CD4-positive, alpha-beta T cell treated with Interleukin-21 for 1 hour (primary cell): ENCODE measurements at regions not wholly inside any gene's neighbourhood (a gene's known extent, or its start where the extent isn't known, plus 50 kb on each side); places are given as distances from the start of the nearest gene placed in this dataset.
"Not testable (repeated sequence)": the region's sequence is repeated elsewhere in the genome, so short reads cannot be mapped to it uniquely, and the experiment has no call there.

Source experiments
- DNase-seq: peaks from one replicate; pipeline ENCODE4 v3.0.0-alpha.2; 2020

- no peak for DNase-seq
Measured at GRCh38 chr5:143521141-143521540, 117.7 kb upstream of the NR3C1 start.

- DNase-seq: not testable (repeated sequence)
Measured at GRCh38 chr5:143519215-143519614, 115.7 kb upstream of the NR3C1 start.

- not testable (repeated sequence) for DNase-seq
Measured at GRCh38 chr5:143517824-143518223, 114.3 kb upstream of the NR3C1 start.

- DNase-seq: no peak
Measured at GRCh38 chr5:143516249-143516648, 112.8 kb upstream of the NR3C1 start.

- no peak for DNase-seq
Measured at GRCh38 chr5:143515829-143516228, 112.3 kb upstream of the NR3C1 start.

GRCh38 chr5:143514616-143515335 is 111.3 kb upstream of the NR3C1 start:
- DNase-seq: no peak

GRCh38 chr5:143513720-143514119 is 110.2 kb upstream of the NR3C1 start:
- no peak for DNase-seq

GRCh38 chr5:143511736-143512135 is 108.2 kb upstream of the NR3C1 start:
- no peak for DNase-seq

- no peak for DNase-seq
Measured at GRCh38 chr5:143509758-143510221, 106.3 kb upstream of the NR3C1 start.

- DNase-seq: no peak
Measured at GRCh38 chr5:143506836-143507552, 103.5 kb upstream of the NR3C1 start.

GRCh38 chr5:143505934-143506333 is 102.4 kb upstream of the NR3C1 start:
- DNase-seq: no peak

GRCh38 chr5:143505354-143505753 is 101.9 kb upstream of the NR3C1 start:
- DNase-seq: no peak

GRCh38 chr5:143501310-143502044 is 98.0 kb upstream of the NR3C1 start:
- no peak for DNase-seq

- DNase-seq: no peak
Measured at GRCh38 chr5:143499480-143500114, 96.1 kb upstream of the NR3C1 start.

- no peak for DNase-seq
Measured at GRCh38 chr5:143498821-143499220, 95.3 kb upstream of the NR3C1 start.

- no peak for DNase-seq
Measured at GRCh38 chr5:143497749-143498148, 94.3 kb upstream of the NR3C1 start.

- DNase-seq: no peak
Measured at GRCh38 chr5:143496943-143497342, 93.5 kb upstream of the NR3C1 start.

GRCh38 chr5:143495821-143496275 is 92.4 kb upstream of the NR3C1 start:
- no peak for DNase-seq

- DNase-seq: no peak
Measured at GRCh38 chr5:143495110-143495509, 91.6 kb upstream of the NR3C1 start.

- no peak for DNase-seq
Measured at GRCh38 chr5:143494595-143494994, 91.1 kb upstream of the NR3C1 start.

GRCh38 chr5:143494162-143494561 is 90.7 kb upstream of the NR3C1 start:
- DNase-seq: no peak

GRCh38 chr5:143492783-143493182 is 89.3 kb upstream of the NR3C1 start:
- no peak for DNase-seq

GRCh38 chr5:143491646-143492045 is 88.2 kb upstream of the NR3C1 start:
- DNase-seq: no peak
